Non-pigmented ciliary epithelial cell (primary cell): ENCODE measurements at regions not wholly inside any gene's neighbourhood (a gene's known extent, or its start where the extent isn't known, plus 50 kb on each side); places are given as distances from the start of the nearest gene placed in this dataset.
"Not testable (repeated sequence)": the region's sequence is repeated elsewhere in the genome, so short reads cannot be mapped to it uniquely, and the experiment has no call there.

Experiments used
- DNase-seq: peaks from one replicate; pipeline ENCODE4 v3.0.0-alpha.2; 2010; ENCODE audit warnings: low read depth

- peak; percentile 26 for DNase-seq
These were observed 918.8 kb downstream of the SLITRK1 start for GRCh38 chr13:82963226-82964099.

- DNase-seq: no peak
These were observed 919.9 kb downstream of the SLITRK1 start for GRCh38 chr13:82962397-82962796.

- no peak for DNase-seq
These were observed 920.5 kb downstream of the SLITRK1 start for GRCh38 chr13:82961757-82962156.

GRCh38 chr13:82952336-82952735 lies 929.9 kb downstream of the SLITRK1 start:
- DNase-seq: not testable (repeated sequence)

GRCh38 chr13:82947683-82948082 lies 934.6 kb downstream of the SLITRK1 start:
- DNase-seq: no peak

GRCh38 chr13:82947191-82947621 lies 935.1 kb downstream of the SLITRK1 start:
- no peak for DNase-seq

- DNase-seq: no peak
These were observed 943.6 kb downstream of the SLITRK1 start for GRCh38 chr13:82938644-82939043.

GRCh38 chr13:82934000-82934399 lies 948.3 kb downstream of the SLITRK1 start:
- DNase-seq: no peak

GRCh38 chr13:82925114-82925513 lies 957.2 kb downstream of the SLITRK1 start:
- no peak for DNase-seq

- DNase-seq: no peak
These were observed 964.3 kb downstream of the SLITRK1 start for GRCh38 chr13:82917984-82918383.

- no peak for DNase-seq
These were observed 969.7 kb downstream of the SLITRK1 start for GRCh38 chr13:82912564-82912963.

GRCh38 chr13:82905071-82905470 lies 977.2 kb downstream of the SLITRK1 start:
- DNase-seq: no peak

- DNase-seq: no peak
These were observed 981.8 kb downstream of the SLITRK1 start for GRCh38 chr13:82900453-82900852.

- no peak for DNase-seq
These were observed 983.7 kb downstream of the SLITRK1 start for GRCh38 chr13:82898586-82898985.

GRCh38 chr13:82879921-82880320 lies 1002.4 kb downstream of the SLITRK1 start:
- no peak for DNase-seq

- DNase-seq: no peak
These were observed 1003.7 kb downstream of the SLITRK1 start for GRCh38 chr13:82878536-82878935.

GRCh38 chr13:82867284-82867683 lies 1015.0 kb downstream of the SLITRK1 start:
- DNase-seq: no peak

- no peak for DNase-seq
These were observed 1031.6 kb downstream of the SLITRK1 start for GRCh38 chr13:82850644-82851043.

- no peak for DNase-seq
These were observed 1033.5 kb downstream of the SLITRK1 start for GRCh38 chr13:82848766-82849165.

GRCh38 chr13:82847595-82847994 lies 1034.7 kb downstream of the SLITRK1 start:
- DNase-seq: no peak

GRCh38 chr13:82833923-82834322 lies 1048.4 kb downstream of the SLITRK1 start:
- peak; percentile 3 for DNase-seq

- no peak for DNase-seq
These were observed 1053.2 kb downstream of the SLITRK1 start for GRCh38 chr13:82829040-82829439.

GRCh38 chr13:82827724-82828123 lies 1054.5 kb downstream of the SLITRK1 start:
- no peak for DNase-seq

- no peak for DNase-seq
These were observed 1059.3 kb downstream of the SLITRK1 start for GRCh38 chr13:82822935-82823334.
